HepG2 (cell line): ENCODE measurements at regions not wholly inside any gene's neighbourhood (a gene's known extent, or its start where the extent isn't known, plus 50 kb on each side); places are given as distances from the start of the nearest gene placed in this dataset.

Source experiments
- ARID3A ChIP-seq: IDR thresholded peaks from 2 replicates; pipeline ENCODE4 v1.6.1; 2012; ENCODE audit warnings: low read depth, low read length, improper control_type of control experiment
- MAFK ChIP-seq, 2 experiments: IDR thresholded peaks in 1 of 2; conservative IDR thresholded peaks in 1 of 2; 2 replicates each; pipeline ENCODE4 v1.6.1; 2011; ENCODE audit warnings: improper control_type of control experiment in 2 of 2, low read length in 2 of 2
- TCF12 ChIP-seq, 2 experiments: fragments of 450-650 bp in 1 of 2; sonication (generic) in 1 of 2; formaldehyde crosslinking in 1 of 2; IDR thresholded peaks; 2 replicates each; pipeline versions ENCODE4 v1.6.1 to v1.8.0; 2017 to 2022; ENCODE audit warnings: antibody characterized with exemption in 1 of 2, mild to moderate bottlenecking in 1 of 2, missing genetic modification reagents in 1 of 2, moderate library complexity in 1 of 2
- TCF7L2 ChIP-seq: IDR thresholded peaks from 2 replicates; pipeline ENCODE4 v1.6.1; 2011; ENCODE audit warnings: mild to moderate bottlenecking, low read depth, low read length, moderate library complexity
- ZNF12 ChIP-seq: sonication (generic); formaldehyde crosslinking; IDR thresholded peaks from 2 replicates; pipeline ENCODE4 v1.5.0; 2020; ENCODE audit warnings: missing genetic modification reagents

GRCh38 chr3:194075802-194076460 is 60.0 kb upstream of the HES1 start:
- TF ChIP-seq TCF7L2 (no peak), TCF12 (IDR thresholded peaks at IDR 0.05) (no peak), TCF12 (CRISPR knock-in tag; IDR thresholded peaks at IDR 0.05) (no peak), ARID3A (no peak), ZNF12 (no peak; the same call in 1 of the 2 replicates), MAFK (conservative IDR thresholded peaks at IDR 0.05 in 1 of 2, IDR thresholded peaks at IDR 0.05 in 1 of 2; ENCODE audit: low read length in 2 of 2) (peak; percentile 59)
